ENCODE measurements at regions not wholly inside any gene's neighbourhood (a gene's known extent, or its start where the extent isn't known, plus 50 kb on each side); places are given as distances from the start of the nearest gene placed in this dataset.

DNA sequence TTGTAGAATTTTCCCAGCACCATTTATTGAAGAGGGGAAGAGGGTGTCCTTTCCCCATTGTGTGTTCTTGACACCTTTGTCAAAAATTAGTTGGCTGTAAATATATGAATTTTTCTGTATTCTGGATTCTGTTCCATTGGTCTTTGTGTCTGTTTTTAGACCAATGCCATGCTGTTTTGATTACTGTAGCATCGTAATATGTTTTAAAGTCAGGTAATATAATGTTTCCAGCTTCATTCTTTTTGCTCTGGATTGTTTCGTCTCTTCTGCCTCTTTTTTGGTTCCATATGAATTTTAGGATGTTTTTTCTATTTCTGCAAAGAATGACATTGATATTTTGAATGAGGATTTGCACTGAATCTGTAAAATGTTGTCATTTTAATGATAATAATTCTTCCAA, 331.9 kb upstream of the RGS6 start:
- intact Hi-C loops (cut with DNase I): no loop called here
- no peak for DNase-seq
- H3K27me3 ChIP-seq: no peaks in the 10 kb centered on the region
- H3K9me3 ChIP-seq: no peaks in the 10 kb centered on the region
- no peaks in the 10 kb centered on the region for H3K36me3 ChIP-seq
- TF ChIP-seq CTCF (IDR thresholded peaks at IDR 0.05): no peak
- H3K27ac ChIP-seq: no peak overlapping the region
- 94 to 98% methylated on average over 2 of the region's 2 CpGs for WGBS, 2 donors
- H3K4me1 ChIP-seq: no peaks in the 10 kb centered on the region
- H3K4me3 ChIP-seq: no peak overlapping the region
- no peak for FAIRE-seq
- ATAC-seq: no peak

- Histone ChIP-seq H3K36me3 (no peaks in the 10 kb centered on the region), H3K9me3 (no peaks in the 10 kb centered on the region), H3K27ac (no peak overlapping the region), H3K27me3 (no peaks in the 10 kb centered on the region), H3K4me3 (no peak overlapping the region), H3K4me1 (no peaks in the 10 kb centered on the region)
- intact Hi-C loops (cut with DNase I): no loop called here
- no peak for TF ChIP-seq CTCF (IDR thresholded peaks at IDR 0.05)
- DNase-seq (no peak), FAIRE-seq (no peak), ATAC-seq (no peak)
- WGBS, 2 donors: 93 to 94% methylated on average over 5 of the region's 5 CpGs
Observed at GRCh38 chr14:71602524-71602923, 329.7 kb upstream of the RGS6 start.

- FAIRE-seq (no peak), DNase-seq (no peak), ATAC-seq (no peak)
- Histone ChIP-seq H3K27me3 (no peaks in the 10 kb centered on the region), H3K36me3 (no peaks in the 10 kb centered on the region), H3K4me1 (no peaks in the 10 kb centered on the region), H3K27ac (no peak overlapping the region), H3K9me3 (no peaks in the 10 kb centered on the region), H3K4me3 (no peak overlapping the region)
- intact Hi-C loops (cut with DNase I): no loop called here
- no peak for TF ChIP-seq CTCF (IDR thresholded peaks at IDR 0.05)
Observed at GRCh38 chr14:71604231-71604630, 328.0 kb upstream of the RGS6 start.

GRCh38 chr14:71606064-71606463, 326.2 kb upstream of the RGS6 start:
- FAIRE-seq: no peak

GRCh38 chr14:71606575-71606974, 325.7 kb upstream of the RGS6 start:
- no peak for FAIRE-seq
- no peak for TF ChIP-seq CTCF (IDR thresholded peaks at IDR 0.05)
- ATAC-seq: peak in 2 of 4 donors; percentile 37 to 47
- no peak overlapping the region for H3K4me3 ChIP-seq
- H3K27ac ChIP-seq: no peak overlapping the region
- no peaks in the 10 kb centered on the region for H3K27me3 ChIP-seq
- intact Hi-C loops (cut with DNase I): no loop called here
- H3K9me3 ChIP-seq: no peaks in the 10 kb centered on the region
- no peaks in the 10 kb centered on the region for H3K4me1 ChIP-seq
- 75 to 80% methylated on average over 5 of the region's 5 CpGs for WGBS, 2 donors
- no peaks in the 10 kb centered on the region for H3K36me3 ChIP-seq
- DNase-seq: no peak

More at GRCh38 chr14:71606064-71606463, 326.2 kb upstream of the RGS6 start:
- no peak for TF ChIP-seq CTCF (IDR thresholded peaks at IDR 0.05)
- intact Hi-C loops (cut with DNase I): no loop called here
- ATAC-seq: no peak
- Histone ChIP-seq H3K9me3 (no peaks in the 10 kb centered on the region), H3K4me1 (no peaks in the 10 kb centered on the region), H3K27ac (no peak overlapping the region), H3K4me3 (no peak overlapping the region), H3K27me3 (no peaks in the 10 kb centered on the region), H3K36me3 (no peaks in the 10 kb centered on the region)
- no peak for DNase-seq
- WGBS, 2 donors: 97 to 98% methylated on average over 5 of the region's 5 CpGs
